ENCODE measurements at regions not wholly inside any gene's neighbourhood (a gene's known extent, or its start where the extent isn't known, plus 50 kb on each side); places are given as distances from the start of the nearest gene placed in this dataset.

GRCh38 chr12:46910830-46911229 lies 85.0 kb upstream of the SLC38A4 start:
- no peak for DNase-seq (ENCODE audit: low read depth in 2 of 2)

GRCh38 chr12:46914336-46914735 lies 88.5 kb upstream of the SLC38A4 start:
- DNase-seq (ENCODE audit: low read depth in 2 of 2) = no peak

GRCh38 chr12:46915082-46915481 lies 89.3 kb upstream of the SLC38A4 start:
- DNase-seq (ENCODE audit: low read depth in 2 of 2) = no peak

- DNase-seq (ENCODE audit: low read depth in 2 of 2) = no peak
These were observed 90.0 kb upstream of the SLC38A4 start for GRCh38 chr12:46915836-46916235.

- no peak for DNase-seq (ENCODE audit: low read depth in 2 of 2)
These were observed 91.1 kb upstream of the SLC38A4 start for GRCh38 chr12:46916796-46917419.

GRCh38 chr12:46917821-46918220 lies 92.0 kb upstream of the SLC38A4 start:
- DNase-seq (ENCODE audit: low read depth in 2 of 2) = no peak

GRCh38 chr12:46918631-46919030 lies 92.8 kb upstream of the SLC38A4 start:
- DNase-seq (ENCODE audit: low read depth in 2 of 2) = no peak

GRCh38 chr12:46919666-46920400 lies 94.0 kb upstream of the SLC38A4 start:
- no peak for DNase-seq (ENCODE audit: low read depth in 2 of 2)

GRCh38 chr12:46920499-46920898 lies 94.7 kb upstream of the SLC38A4 start:
- no peak for DNase-seq (ENCODE audit: low read depth in 2 of 2)

- DNase-seq (ENCODE audit: low read depth in 2 of 2) = no peak
These were observed 95.4 kb upstream of the SLC38A4 start for GRCh38 chr12:46921048-46921763.

GRCh38 chr12:46921764-46922133 lies 96.0 kb upstream of the SLC38A4 start:
- no peak for DNase-seq (ENCODE audit: low read depth in 2 of 2)

- no peak for DNase-seq (ENCODE audit: low read depth in 2 of 2)
These were observed 100.7 kb upstream of the SLC38A4 start for GRCh38 chr12:46926526-46926925.

- no peak for DNase-seq (ENCODE audit: low read depth in 2 of 2)
These were observed 104.3 kb upstream of the SLC38A4 start for GRCh38 chr12:46930101-46930500.

GRCh38 chr12:46933947-46934346 lies 108.2 kb upstream of the SLC38A4 start:
- DNase-seq (ENCODE audit: low read depth in 2 of 2) = no peak

- DNase-seq (ENCODE audit: low read depth in 2 of 2) = no peak
These were observed 108.7 kb upstream of the SLC38A4 start for GRCh38 chr12:46934374-46935111.

GRCh38 chr12:46935271-46935847 lies 109.6 kb upstream of the SLC38A4 start:
- DNase-seq (ENCODE audit: low read depth in 2 of 2) = no peak

GRCh38 chr12:46936042-46936441 lies 110.2 kb upstream of the SLC38A4 start:
- no peak for DNase-seq (ENCODE audit: low read depth in 2 of 2)

GRCh38 chr12:46938071-46938678 lies 112.4 kb upstream of the SLC38A4 start:
- DNase-seq (ENCODE audit: low read depth in 2 of 2) = no peak

GRCh38 chr12:46941981-46942380 lies 116.2 kb upstream of the SLC38A4 start:
- DNase-seq (ENCODE audit: low read depth in 2 of 2) = no peak

GRCh38 chr12:46942579-46942978 lies 116.8 kb upstream of the SLC38A4 start:
- no peak for DNase-seq (ENCODE audit: low read depth in 2 of 2)

- no peak for DNase-seq (ENCODE audit: low read depth in 2 of 2)
These were observed 118.3 kb upstream of the SLC38A4 start for GRCh38 chr12:46944088-46944487.

All from stimulated activated CD4-positive, alpha-beta T cell treated with anti-CD3 and anti-CD28 coated beads, Interleukin-12 subunit alpha, Interleukin-12 subunit beta, amount 100 ng/mL, for 24 hours (primary cell).